AG04449 (cell line): ENCODE measurements at regions not wholly inside any gene's neighbourhood (a gene's known extent, or its start where the extent isn't known, plus 50 kb on each side); places are given as distances from the start of the nearest gene placed in this dataset.
"Not testable (repeated sequence)": the region's sequence is repeated elsewhere in the genome, so short reads cannot be mapped to it uniquely, and the experiment has no call there.

Experiments
- CTCF ChIA-PET: fragments of 350-600 bp; formaldehyde crosslinking; extraction: SDS; loops from one replicate; lab custom pipeline; 2021; ENCODE audit warnings: antibody characterized with exemption; lab: Yijun Ruan, JAX
- POLR2A ChIA-PET: fragments of 400-600, 350-600 bp; formaldehyde crosslinking; extraction: SDS; loops from one replicate; lab custom pipeline; 2020; ENCODE audit warnings: antibody characterized with exemption, inconsistent platforms; lab: Yijun Ruan, JAX
- DNase-seq: peaks from one replicate; pipeline ENCODE4 v3.0.0-alpha.2; 2010; ENCODE audit warnings: low read depth, low spot score
- H3K4me3 ChIP-seq: 2 replicates; pipeline ENCODE4 v1.5.1; 2011; ENCODE audit warnings: low read depth, mild to moderate bottlenecking, control low read depth, low read length
- CTCF ChIP-seq: IDR thresholded peaks from one replicate; pipeline ENCODE4 v1.5.1; 2011; ENCODE audit warnings: mild to moderate bottlenecking, moderate library complexity, low read length, control low read depth, inconsistent platforms; ENCODE audit not compliant: insufficient read depth; ENCODE audit errors: missing control alignments

- peak; percentile 38 for DNase-seq
- ChIA-PET POLR2A (interaction anchor here (0.6 to 1.5 kb wide), 2 partner anchors 11 to 702 kb away, joined by 4 to 7 read pairs; a partner anchor contains a TSS), CTCF (interaction anchor here (0.6 to 2.1 kb wide), 17 partner anchors 11 to 707 kb away, joined by 3 to 17 read pairs (median 4); a partner anchor contains a TSS)
Observed at GRCh38 chr6:27188061-27188884, 59.2 kb upstream of the PRSS16 start.

GRCh38 chr6:27188885-27189418 lies 58.5 kb upstream of the PRSS16 start:
- H3K4me3 ChIP-seq: peak overlapping the region; percentile 75
- ChIA-PET POLR2A (interaction anchor here (1.5 kb wide), 1 partner anchor 11 kb away, joined by 7 read pairs; no protein-coding TSS in a partner anchor), CTCF (interaction anchor here (1.0 to 2.1 kb wide), 5 partner anchors 22 to 704 kb away, joined by 3 to 17 read pairs (median 8); a partner anchor contains a TSS)
- TF ChIP-seq CTCF: peak; percentile 51
- DNase-seq: peak; percentile 24

More at GRCh38 chr6:27188061-27188884, 59.2 kb upstream of the PRSS16 start:
- no peak for TF ChIP-seq CTCF
- peak overlapping the region; percentile 75 for H3K4me3 ChIP-seq

GRCh38 chr6:27190126-27190525 lies 57.4 kb upstream of the PRSS16 start:
- CTCF ChIA-PET: interaction anchor here (0.7 to 1.4 kb wide), 3 partner anchors 43 to 582 kb away, joined by 3 to 6 read pairs (median 3); a partner anchor contains a TSS
- POLR2A ChIA-PET: no interaction called here
- no peak overlapping the region for H3K4me3 ChIP-seq
- no peak for DNase-seq
- TF ChIP-seq CTCF: no peak

GRCh38 chr6:27194453-27194852 lies 53.0 kb upstream of the PRSS16 start:
- CTCF ChIA-PET: interaction anchor here (0.5 kb wide), 1 partner anchor 558 kb away, joined by 3 read pairs; no protein-coding TSS in a partner anchor
- POLR2A ChIA-PET: interaction anchor here (0.7 kb wide), 1 partner anchor 104 kb away, joined by 3 read pairs; no protein-coding TSS in a partner anchor
- not testable (repeated sequence) for H3K4me3 ChIP-seq, DNase-seq

- POLR2A ChIA-PET, CTCF ChIA-PET, H3K4me3 ChIP-seq, DNase-seq: not testable (repeated sequence)
Observed at GRCh38 chr6:27195547-27195946, 52.0 kb upstream of the PRSS16 start.
